Choroid plexus epithelial cell (primary cell): ENCODE measurements at regions not wholly inside any gene's neighbourhood (a gene's known extent, or its start where the extent isn't known, plus 50 kb on each side); places are given as distances from the start of the nearest gene placed in this dataset.
A peak's percentile ranks its signal among the peaks of the same experiment; 100 is the strongest.

ENCODE experiments used
- DNase-seq: peaks from one replicate; pipeline ENCODE4 v3.0.0-alpha.2; 2010; ENCODE audit warnings: low read depth
- H3K4me3 ChIP-seq: 2 replicates; pipeline ENCODE4 v1.5.1; 2011; ENCODE audit warnings: low read depth, mild to moderate bottlenecking, control low read depth, low read length, moderate library complexity
- TF ChIP-seq, protein P1 (sequence below): conservative IDR thresholded peaks from 2 replicates; pipeline ENCODE4 v1.5.1; 2011; ENCODE audit warnings: low read depth, mild to moderate bottlenecking, control low read depth, inconsistent platforms, low read length, moderate library complexity

DNA sequence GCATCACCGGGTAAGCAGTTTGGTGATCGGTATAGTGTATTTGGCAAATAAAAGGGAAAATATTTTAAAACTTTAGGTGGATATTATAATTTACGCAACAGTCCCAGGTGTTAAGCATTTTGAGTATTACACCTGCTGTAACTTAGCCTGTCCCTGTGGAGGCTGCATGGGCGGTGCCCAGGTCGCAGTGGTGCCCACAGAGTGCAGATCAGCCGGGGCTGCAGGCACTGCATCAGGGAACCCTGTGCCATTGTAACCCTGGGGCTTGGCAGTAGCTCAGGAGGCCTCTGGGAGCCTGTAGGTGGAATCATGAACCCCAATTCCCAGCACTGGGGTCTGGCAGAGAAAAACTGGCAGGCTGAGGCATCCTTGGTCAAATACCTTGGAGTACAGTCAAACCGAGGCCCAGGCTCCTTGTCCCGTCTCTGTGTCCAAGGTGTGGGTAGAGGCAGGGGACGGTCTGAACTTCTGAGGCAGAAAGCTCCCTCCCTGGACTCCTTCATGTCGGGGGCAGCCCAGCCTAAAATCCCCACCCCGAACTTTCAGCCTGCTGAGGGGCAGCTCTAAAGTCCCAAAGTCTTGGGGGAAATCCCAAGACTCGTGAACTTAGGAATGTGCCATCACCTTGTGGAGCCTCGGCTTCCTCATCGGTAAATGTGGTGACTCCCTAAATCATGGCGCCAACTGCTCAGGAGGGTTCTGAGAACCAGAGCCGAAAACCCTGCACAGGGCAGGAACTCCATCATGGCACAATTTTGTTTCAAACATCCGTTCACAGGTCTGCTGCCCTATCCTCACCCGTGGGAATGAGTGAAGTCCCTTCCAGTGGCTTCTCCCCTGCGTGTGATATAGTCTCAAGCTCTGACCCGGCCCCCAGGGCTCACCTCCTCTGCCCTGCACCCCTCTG is 85.7 kb downstream of the INHBB start:
- H3K4me3 ChIP-seq: no peak overlapping the region
- no peak for DNase-seq
- TF ChIP-seq, protein P1, sequence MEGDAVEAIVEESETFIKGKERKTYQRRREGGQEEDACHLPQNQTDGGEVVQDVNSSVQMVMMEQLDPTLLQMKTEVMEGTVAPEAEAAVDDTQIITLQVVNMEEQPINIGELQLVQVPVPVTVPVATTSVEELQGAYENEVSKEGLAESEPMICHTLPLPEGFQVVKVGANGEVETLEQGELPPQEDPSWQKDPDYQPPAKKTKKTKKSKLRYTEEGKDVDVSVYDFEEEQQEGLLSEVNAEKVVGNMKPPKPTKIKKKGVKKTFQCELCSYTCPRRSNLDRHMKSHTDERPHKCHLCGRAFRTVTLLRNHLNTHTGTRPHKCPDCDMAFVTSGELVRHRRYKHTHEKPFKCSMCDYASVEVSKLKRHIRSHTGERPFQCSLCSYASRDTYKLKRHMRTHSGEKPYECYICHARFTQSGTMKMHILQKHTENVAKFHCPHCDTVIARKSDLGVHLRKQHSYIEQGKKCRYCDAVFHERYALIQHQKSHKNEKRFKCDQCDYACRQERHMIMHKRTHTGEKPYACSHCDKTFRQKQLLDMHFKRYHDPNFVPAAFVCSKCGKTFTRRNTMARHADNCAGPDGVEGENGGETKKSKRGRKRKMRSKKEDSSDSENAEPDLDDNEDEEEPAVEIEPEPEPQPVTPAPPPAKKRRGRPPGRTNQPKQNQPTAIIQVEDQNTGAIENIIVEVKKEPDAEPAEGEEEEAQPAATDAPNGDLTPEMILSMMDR: no peak

DNA sequence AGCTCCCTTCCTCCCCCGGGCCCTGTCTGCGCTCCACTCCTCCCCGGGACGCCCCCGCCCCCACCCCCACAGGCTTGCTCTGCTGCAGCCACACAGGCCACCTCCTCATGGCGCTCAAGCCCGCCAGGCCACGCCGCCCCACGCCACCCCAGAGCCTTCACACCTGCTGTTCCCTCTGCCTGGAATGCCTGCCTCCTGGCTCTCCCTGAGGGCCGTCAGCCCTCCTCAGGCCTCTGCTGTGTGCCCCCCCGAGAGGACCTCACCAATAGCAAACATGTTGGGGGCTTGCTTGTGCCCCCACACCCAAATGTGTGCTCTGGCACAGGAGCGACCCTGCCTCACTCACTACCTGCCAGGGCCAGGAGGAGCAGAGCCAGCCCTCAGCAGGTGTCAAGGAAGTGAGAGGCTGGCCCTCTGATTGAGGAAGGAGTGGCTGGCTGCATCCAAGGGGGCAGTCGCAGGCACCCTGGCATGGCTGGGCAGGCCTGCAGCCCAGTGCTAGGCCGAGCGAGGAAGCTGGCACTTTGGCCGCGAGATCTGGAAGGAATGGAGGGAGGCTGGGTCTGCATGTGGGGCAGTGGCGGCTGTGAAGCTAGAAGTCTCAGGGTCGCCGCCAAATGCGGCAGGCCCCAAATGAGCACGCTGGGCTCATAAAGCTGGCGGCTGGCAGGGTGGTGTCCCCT is 86.5 kb downstream of the INHBB start:
- TF ChIP-seq, protein P1: no peak
- DNase-seq: no peak

DNA sequence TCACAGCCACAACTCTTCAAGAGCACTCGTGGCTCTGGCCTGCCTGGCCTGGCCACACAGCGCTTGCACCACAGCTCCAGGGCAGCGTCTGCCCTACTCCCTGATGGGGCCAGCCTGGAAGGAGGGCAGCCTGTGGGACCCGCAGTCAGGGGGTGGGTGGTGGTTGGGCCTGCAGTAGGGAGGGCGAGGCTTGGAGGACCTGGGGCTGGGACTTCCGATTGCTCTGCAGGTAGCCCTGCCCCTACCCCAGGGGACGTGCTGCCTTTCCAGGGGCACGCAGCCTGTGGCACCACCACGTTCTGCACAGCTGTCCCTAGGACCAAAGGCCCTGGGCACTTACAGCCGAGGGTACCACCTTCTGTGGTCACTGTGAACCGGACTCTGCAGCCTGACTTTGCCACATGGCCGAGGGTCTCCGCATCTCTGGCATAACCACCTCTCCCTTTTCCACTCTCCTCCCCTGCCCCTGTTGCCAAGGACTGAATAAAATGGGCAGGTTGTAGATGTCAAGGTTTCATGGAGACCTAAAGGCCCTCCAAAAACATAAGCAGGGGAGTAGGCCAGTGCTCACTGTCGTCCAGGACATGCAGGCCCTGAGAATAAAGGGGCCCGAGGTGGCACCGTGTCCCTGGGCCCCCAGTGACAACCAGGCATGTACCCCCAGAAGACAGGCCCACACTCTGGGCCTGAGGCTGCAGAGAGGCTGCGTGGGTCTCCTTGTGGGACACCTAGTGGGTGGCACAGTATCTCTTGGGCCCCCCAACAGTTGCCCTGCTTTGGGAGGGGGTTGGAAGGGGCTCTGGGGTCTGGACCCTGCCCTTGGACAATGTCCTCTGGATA is 87.3 kb downstream of the INHBB start:
- no peak overlapping the region for H3K4me3 ChIP-seq
- no peak for DNase-seq
- TF ChIP-seq, protein P1: no peak

More for the DNA sequence above, 86.5 kb downstream of the INHBB start:
- H3K4me3 ChIP-seq: no peak overlapping the region

DNA sequence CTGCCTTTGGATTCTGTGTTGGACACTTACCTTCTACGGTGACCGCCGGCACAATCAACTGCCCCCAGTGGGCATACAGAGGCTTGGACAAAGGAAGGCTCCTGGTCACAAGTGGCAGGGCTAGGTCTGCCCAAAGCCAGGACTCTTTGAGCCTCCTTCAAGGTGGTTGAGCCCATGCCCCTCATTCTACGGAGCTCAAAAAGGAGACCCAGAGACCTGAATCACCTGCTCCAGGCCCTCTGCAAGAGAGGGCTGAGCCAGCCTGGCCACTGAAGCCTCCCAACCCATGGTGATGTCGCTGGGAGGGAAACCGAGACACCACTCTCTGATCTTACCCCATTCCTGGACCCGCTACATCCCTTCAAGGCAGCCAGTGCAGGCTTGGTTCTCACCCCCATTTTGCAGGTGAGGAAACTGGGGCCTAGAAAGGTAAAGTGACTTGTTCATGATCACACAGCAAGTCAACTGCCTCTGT is 87.9 kb downstream of the INHBB start:
- TF ChIP-seq, protein P1: no peak
- no peak overlapping the region for H3K4me3 ChIP-seq
- no peak for DNase-seq

DNA sequence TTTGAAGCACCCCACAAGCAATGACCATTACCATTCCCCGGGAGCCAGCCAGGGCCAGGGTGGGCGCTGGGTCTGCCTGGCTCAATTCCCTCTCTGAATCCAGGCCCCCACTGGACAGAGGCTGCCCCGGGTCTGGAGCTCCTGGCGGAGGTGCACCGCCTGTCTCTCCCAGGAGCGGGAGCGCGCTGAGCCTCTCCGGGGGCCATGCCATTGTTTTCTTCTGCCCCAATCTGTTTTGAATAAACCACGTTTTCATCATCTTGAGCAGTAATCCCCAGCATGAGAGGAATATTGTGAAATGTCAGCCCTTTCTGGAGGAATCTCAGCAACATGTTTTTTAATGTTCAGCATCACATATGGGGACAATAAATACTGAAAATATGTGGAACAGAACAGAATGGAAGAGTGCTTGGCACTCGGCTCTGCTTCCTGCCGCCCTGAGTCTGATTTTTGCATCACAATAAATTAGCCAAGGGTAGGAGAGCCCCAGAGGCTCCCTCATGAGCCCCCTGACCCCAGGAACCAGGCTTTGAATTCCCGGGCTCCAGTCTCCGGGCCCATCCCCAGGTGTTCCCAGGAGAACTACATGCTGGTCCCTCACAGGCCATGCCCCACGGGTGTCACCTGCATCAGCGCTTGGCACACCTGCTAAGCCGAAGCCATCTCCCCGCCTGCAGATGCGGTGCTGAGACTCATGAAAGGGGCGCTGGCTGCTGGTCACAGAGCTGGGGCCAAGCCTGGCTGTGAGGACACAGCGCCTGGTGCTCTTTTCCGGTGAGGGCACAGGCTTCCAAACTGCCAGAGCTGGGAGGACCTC is 88.8 kb downstream of the INHBB start:
- DNase-seq: peak; percentile 19
- TF ChIP-seq, protein P1: no peak
- no peak overlapping the region for H3K4me3 ChIP-seq
